HG02981 (cell line): ENCODE measurements at regions not wholly inside any gene's neighbourhood (a gene's known extent, or its start where the extent isn't known, plus 50 kb on each side); places are given as distances from the start of the nearest gene placed in this dataset.
A peak's percentile ranks its signal among the peaks of the same experiment; 100 is the strongest.

Experiments used
- ATAC-seq: cut with Tn5 transposase; IDR thresholded peaks from one replicate; pipeline ENCODE4 v1.9.1; 2021; ENCODE audit warnings: mild to moderate bottlenecking, moderate library complexity; ENCODE audit not compliant: unreplicated experiment

- ATAC-seq: no peak
Observed at GRCh38 chr11:130611791-130612251, 163.4 kb downstream of the ADAMTS15 start.

DNA sequence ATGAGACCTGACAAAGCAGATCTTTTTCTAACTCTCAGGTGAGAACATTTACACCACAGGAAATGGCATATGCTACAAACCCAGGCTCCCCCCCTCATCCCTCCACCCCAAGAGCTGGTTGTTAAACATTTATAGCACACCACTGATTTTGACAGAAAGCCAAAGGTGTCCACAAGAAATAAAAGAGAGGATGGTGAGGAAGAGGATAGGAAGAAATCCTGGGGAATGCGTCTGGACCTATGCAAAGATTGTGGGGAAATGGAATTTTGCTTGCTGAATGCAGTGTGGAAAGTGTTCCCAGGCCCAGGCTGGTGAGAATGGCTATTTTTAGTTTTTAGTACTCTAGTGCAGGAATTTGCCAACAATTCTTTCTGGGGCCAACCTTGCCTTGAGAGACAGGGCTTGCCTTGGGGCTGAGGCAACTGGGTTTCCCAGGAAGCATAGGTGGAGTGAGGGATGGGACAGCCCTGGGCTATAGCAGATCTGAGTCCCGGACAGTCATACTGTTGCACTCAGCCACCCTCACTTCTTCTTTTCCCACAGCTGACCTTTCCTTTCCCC, 163.9 kb downstream of the ADAMTS15 start:
- ATAC-seq: no peak

DNA sequence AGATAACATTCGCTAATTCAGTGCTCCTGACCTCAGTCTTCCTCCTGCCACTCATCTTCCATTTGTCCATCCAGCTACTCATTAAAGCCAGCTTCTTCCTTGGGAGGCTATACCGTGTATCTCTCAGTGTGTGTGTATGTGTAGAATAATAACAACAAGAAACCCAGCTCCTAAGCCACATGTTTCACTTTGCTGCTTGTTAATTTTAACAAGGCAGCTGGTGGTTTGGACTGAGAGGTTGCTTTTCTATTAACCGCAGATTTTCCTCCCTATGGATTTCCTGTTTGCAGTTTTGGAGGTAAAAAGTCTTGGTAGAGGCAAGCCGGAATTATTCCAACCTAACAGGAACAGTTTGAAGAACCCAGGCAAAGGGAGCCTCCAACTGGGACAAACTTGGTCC, 165.0 kb downstream of the ADAMTS15 start:
- ATAC-seq: no peak

DNA sequence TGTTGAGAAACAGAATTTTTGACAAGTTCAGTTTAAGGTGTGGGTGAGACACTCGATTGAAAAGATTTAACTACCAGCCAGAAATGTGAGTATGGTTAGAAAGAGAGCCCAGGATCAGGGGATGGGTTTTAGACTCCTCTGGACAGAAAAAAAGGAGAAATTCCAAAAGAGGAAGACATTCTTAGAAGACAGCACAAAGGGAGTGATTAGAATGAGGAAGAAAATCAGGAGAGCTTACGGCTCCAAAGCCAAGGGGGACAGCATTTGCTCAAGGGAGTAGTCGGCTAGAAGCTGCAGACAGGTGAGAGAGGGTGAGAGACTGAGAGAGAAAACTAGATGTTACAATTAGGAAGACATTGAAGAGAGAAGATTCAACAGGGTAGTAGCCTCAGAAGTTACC, 166.1 kb downstream of the ADAMTS15 start:
- ATAC-seq: no peak

DNA sequence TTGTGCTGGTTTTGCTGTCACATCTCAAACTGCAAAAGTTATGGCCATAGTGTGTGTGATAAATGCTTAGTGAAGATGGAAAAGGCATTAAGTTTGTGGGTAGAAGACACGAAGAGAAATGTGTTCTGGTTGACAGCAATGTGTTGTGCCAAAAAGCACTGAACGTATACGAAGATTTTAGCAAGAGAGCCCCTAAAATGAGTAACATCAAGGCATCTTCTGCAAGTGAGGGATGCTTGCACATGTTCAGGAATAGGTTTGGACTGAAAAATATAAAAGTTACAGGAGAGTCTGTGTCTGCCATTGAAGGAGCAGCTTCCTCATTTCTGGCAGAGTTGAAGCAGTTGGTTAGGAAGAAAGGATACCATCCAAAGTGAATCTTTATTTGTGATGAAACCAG, 167.1 kb downstream of the ADAMTS15 start:
- no peak for ATAC-seq

GRCh38 chr11:130616573-130616972, 168.1 kb downstream of the ADAMTS15 start:
- no peak for ATAC-seq

GRCh38 chr11:130617001-130617400, 168.6 kb downstream of the ADAMTS15 start:
- no peak for ATAC-seq

GRCh38 chr11:130620548-130620947, 172.1 kb downstream of the ADAMTS15 start:
- ATAC-seq: no peak

DNA sequence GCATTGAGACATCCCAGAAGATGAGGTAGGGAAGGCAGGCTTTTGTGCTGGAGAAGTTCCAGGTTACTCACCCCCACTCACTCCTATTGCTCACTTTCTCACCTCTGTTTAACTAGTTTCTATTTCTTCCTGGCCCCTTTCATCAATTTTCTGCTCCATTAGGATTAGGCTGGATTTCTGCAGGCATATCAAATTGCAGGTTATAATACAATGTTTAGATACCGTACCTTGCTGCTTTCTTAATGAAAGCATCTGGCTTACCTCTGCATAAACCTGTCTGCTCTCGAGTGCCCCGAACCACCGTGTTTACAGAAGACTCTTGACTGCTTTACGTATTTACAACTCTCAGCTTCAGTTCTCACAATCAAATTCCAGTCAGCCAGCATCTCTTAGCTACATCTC, 173.7 kb downstream of the ADAMTS15 start:
- no peak for ATAC-seq

GRCh38 chr11:130623670-130624668, 175.5 kb downstream of the ADAMTS15 start:
- no peak for ATAC-seq

DNA sequence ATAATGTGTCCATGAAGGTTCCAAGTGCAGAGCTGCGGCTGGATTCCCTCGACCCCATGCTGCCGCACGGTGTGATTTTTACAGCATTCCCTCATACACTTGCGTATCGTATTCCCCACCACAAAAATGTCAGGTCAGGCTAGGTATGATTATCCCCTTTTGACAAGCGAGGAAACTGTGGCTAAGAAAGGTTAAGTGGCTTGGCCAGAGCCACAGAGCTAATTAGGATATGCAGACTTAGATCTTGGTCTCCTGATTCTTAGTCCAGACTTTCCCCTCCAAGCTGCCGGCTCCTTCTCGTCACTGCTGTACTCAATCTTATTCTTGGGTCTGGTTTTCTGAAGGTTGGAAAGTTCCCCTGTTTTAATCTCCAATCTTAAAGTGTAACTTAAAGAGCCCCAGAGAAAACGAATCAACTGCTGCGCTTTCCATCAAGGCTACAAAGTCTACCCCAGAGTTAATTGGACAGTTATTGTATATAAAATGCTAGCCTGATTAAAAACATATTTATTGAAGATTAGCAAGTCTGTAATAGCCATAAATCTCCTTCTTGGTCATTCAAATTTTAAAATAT, 176.6 kb downstream of the ADAMTS15 start:
- ATAC-seq: no peak

DNA sequence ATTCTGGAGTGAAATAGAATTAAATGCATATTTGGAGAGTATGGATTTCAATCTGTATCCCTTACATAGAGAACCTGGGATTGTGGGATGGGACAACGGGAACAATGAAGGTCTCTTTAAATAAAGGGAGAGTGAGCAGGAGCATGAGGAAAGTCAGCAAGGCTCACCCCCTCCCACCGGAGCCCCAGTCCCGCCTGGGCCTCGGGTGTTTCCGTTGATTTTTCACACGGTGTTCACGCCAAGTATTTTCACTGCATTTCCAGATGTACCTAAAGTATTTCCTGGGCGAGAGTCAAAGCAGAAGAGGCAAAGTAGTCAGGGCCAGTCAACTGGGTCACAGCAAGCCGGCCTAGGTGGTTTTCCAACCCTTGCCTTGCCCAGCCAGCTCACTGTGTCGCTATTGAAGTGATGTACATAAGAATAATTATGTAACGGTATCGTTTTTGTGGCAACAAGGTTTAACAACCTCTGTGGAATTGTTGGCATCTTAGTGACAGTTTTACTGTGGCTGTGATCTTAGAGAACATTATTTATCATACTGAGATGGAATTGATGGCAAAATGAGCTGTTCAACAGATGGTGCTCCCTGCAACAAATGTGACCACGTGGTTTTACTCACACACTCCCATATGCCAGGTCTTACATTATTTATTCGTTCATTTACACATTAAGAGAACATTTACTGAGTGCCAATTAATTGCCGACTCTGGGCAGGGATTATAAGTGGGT, 177.3 kb downstream of the ADAMTS15 start:
- ATAC-seq: no peak

DNA sequence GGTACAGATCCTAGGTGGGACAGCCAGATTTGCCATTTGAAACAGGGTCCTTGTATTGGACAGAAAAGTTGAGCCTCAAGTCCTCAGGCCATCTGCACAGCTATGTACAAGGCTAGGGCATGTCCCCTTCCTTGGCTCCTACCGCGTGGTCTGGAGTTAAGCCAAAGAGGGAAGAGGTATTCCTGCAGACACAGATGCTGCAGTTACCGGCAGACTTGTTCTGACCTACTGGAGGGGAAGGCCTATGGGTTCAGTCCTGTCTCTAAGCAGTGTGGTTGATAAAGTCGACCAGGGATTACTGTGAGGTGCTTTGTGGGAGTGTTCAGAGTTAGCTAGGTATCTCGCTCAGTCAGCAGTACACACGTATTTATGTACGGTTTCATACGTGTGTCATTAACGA, 180.6 kb downstream of the ADAMTS15 start:
- no peak for ATAC-seq

DNA sequence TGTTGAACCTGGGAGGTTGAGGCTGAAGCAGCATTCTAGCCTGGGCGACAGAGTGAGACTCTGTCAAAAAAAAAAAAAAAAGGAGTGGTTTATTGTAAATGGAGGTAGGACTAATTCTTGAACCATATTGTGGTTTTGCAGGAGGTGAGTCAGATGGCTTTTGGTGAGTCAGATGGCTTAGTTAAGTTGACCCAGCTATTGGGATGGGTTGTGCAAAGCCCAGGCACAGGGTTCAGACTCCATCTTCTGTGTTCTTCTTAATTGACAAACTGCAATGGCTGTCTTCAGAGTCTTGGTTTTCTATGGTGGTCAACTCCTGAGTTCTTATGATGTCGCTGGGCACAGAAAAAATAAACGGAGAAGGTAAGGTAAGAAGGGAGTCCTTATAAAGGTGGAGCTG, 182.7 kb downstream of the ADAMTS15 start:
- no peak for ATAC-seq

DNA sequence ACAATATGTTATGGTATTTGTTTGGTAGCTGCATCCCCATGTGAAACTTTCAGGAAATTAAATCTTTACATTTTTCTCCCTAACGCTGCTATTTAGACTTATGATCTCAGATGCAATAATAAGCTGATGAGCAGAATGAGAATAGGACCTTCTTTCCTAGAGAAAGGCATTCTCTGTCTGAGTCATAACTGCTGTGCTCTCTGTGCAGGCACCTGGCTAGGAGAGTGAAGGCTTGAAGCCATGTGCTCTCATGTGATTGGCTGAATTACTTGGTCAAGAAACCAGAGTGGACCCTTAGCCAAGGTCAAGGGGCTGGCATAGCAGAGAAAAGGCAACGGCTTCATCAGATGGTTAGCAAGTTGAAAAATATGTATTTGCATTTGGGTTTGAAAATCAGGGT, 185.0 kb downstream of the ADAMTS15 start:
- no peak for ATAC-seq

DNA sequence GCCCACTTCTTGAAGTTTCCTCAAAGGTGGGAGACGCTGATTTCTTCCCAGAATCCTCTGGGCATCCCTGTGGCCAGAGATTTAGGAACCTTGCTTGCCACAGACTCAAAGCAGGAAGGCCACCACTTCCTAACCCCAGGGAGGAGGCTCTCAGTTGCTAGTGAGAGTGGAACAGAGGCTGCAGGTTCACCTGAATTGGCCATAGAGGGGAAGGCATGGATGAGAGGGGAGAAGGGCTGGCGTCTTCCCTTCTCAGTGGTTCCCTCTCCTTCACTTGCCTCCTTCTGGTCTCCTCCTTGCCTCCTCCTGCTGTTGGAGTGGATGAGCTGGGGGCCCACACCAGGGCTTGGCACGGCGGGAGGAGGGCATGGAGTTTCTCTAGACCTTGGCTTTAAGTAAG, 185.7 kb downstream of the ADAMTS15 start:
- ATAC-seq: no peak

DNA sequence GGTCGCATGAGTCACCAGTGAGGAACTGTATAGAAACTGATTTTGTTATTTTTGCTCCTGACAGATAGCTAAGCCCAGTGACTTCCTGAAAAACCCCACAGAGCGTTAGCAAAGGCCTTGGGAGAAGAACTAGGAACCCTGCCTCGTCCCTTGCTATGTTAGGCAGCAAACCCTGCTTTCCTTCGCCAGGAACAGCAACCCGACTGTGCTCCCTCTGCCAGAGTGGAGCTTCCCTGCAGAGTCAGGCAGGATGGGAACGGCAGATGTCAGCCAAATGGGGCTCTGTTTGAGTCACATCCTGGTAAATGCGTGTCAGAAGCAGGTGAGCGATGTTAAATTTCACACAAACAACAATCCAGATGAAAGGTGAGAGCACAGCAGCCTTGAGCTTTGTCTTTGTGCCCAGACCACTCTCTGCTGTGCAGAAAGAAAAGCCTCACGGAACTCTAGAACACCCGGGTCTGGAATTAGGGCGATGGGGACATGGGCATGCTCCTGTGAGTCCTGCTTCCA, 186.6 kb downstream of the ADAMTS15 start:
- no peak for ATAC-seq

DNA sequence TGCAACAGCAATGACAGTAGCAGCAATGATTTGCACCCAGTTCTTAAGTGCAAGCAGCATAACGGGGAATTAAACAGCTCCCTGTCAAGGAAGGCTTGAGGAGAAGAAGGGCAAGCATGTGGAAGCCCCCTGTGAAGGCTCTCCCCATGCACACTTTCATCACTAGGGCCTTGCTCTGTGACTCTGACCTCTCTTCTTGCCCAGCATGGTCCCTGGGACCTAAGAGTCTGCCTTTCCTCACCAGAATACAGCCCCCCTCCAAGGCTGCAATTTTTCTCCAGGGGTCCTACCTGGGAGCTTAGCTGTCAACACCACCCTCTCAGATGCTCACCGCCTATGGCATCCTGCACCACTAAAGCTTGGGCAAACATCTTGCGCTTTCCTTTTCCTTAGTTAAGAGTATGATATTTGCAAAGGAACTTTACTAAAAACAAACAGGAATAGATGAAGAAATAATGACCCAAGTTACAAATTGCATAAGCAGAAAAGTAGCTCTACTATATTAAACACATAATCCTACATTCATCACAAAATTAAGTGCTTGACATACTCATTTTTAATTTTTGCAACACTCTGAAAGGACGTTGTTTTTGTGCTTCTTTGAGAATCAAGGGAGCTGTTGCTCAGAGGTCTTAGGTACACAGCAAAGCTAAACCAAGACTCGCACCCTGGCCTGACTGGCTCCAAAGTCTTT, 187.6 kb downstream of the ADAMTS15 start:
- no peak for ATAC-seq

DNA sequence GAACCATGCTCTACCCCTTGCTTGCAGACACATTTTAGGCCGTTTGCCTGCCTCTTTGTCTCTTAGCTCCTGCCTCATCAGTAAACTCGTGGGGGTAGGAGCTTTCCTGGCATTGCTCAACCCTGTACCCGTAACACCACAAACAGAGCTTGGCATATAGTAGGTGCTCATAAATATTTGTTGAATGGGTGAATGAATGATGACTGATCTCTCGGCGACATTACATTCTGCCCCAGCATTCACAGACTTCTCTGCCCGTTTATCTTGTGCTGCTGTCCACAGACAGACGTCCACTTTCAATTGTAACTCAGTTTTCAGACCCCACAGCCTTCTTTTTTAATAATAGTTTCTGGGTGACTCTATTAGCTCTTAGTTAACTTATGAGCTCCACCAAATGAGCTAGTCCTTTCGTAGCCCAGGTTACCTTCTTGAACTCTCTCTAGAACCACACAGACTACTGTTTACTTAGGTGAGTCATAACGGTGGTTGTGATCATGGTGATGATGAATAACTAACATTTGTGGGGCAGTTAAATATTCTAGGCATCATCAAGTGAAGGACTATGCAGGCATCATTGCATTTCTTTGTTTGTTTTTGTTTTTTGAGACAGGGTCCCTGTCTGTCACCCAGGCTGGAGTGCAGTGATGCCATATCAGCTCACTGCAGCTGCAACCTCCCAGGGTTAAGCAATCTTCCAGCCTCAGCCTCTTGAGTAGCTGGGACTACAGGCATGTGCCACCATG, 188.4 kb downstream of the ADAMTS15 start:
- ATAC-seq: peak; percentile 54

- no peak for ATAC-seq
Observed at GRCh38 chr11:130637566-130637965, 189.1 kb downstream of the ADAMTS15 start.
